Mesendoderm (in vitro differentiated cells): ENCODE measurements at regions not wholly inside any gene's neighbourhood (a gene's known extent, or its start where the extent isn't known, plus 50 kb on each side); places are given as distances from the start of the nearest gene placed in this dataset.

ENCODE experiments used
- DNase-seq: peaks from one replicate; pipeline ENCODE4 v3.0.0; 2013
- H2AK5ac ChIP-seq: 2 replicates; pipeline ENCODE4 v1.6.1; 2013; ENCODE audit warnings: low read length, inconsistent platforms
- H2BK120ac ChIP-seq: 2 replicates; pipeline ENCODE4 v1.6.1; 2013; ENCODE audit warnings: low read depth, mild to moderate bottlenecking, low read length, moderate library complexity, mixed read lengths
- H2BK15ac ChIP-seq: replicated peaks from 2 replicates; pipeline ENCODE4 v1.6.1; 2013; ENCODE audit warnings: low read depth, mild to moderate bottlenecking, moderate library complexity
- H2BK5ac ChIP-seq: 2 replicates; pipeline ENCODE4 v1.6.1; 2013; ENCODE audit warnings: low read length, inconsistent platforms
- H3K18ac ChIP-seq: 2 replicates; pipeline ENCODE4 v1.6.1; 2013; ENCODE audit warnings: mild to moderate bottlenecking, low read length, mixed read lengths
- H3K23ac ChIP-seq: one replicate; pipeline ENCODE4 v1.6.1; 2013; ENCODE audit warnings: low read length
- H3K27ac ChIP-seq: 2 replicates; pipeline ENCODE4 v1.5.1; 2013; ENCODE audit warnings: low read depth, mild to moderate bottlenecking, inconsistent platforms, low read length, moderate library complexity
- H3K27me3 ChIP-seq: 2 replicates; pipeline ENCODE4 v1.6.1; 2013; ENCODE audit warnings: low read length, control low read depth, mild to moderate bottlenecking, inconsistent platforms; ENCODE audit not compliant: insufficient read depth, poor library complexity
- H3K36me3 ChIP-seq: 2 replicates; pipeline ENCODE4 v1.6.1; 2013; ENCODE audit warnings: low read length, inconsistent platforms; ENCODE audit not compliant: control insufficient read depth, insufficient read depth
- H3K4ac ChIP-seq: one replicate; pipeline ENCODE4 v1.6.1; 2013; ENCODE audit warnings: low read depth, mild to moderate bottlenecking, low read length, moderate library complexity
- H3K4me1 ChIP-seq: 2 replicates; pipeline ENCODE4 v1.6.1; 2013; ENCODE audit warnings: low read depth, low read length, inconsistent platforms; ENCODE audit not compliant: control insufficient read depth
- H3K4me2 ChIP-seq: 2 replicates; pipeline ENCODE4 v1.6.1; 2013; ENCODE audit warnings: low read length
- H3K4me3 ChIP-seq: 2 replicates; pipeline ENCODE4 v1.5.1; 2013; ENCODE audit warnings: mild to moderate bottlenecking, low read length
- H3K56ac ChIP-seq: one replicate; pipeline ENCODE4 v1.6.1; 2013; ENCODE audit warnings: low read length
- H3K79me1 ChIP-seq: 2 replicates; pipeline ENCODE4 v1.6.1; 2013; ENCODE audit warnings: low read length, inconsistent platforms
- H3K79me2 ChIP-seq: 2 replicates; pipeline ENCODE4 v1.6.1; 2013; ENCODE audit warnings: mild to moderate bottlenecking, low read length; ENCODE audit not compliant: control insufficient read depth, insufficient read depth
- H3K9ac ChIP-seq: 2 replicates; pipeline ENCODE4 v1.6.1; 2013; ENCODE audit warnings: low read length, inconsistent platforms
- H4K5ac ChIP-seq: one replicate; pipeline ENCODE4 v1.6.1; 2013; ENCODE audit warnings: low read length
- H4K8ac ChIP-seq: one replicate; pipeline ENCODE4 v1.6.1; 2013; ENCODE audit warnings: low read depth, mild to moderate bottlenecking, control low read depth, low read length, moderate library complexity
- WGBS: extraction: QIAGEN DNeasy Blood & Tissue Kit; methylation state at CpG from one replicate; pipeline ENCODE4 v1.1.7; 2013; ENCODE audit warnings: low lambda C conversion rate, missing lambda C conversion rate; ENCODE audit not compliant: insufficient coverage; ENCODE audit errors: extremely low coverage; 5-methylcytosine and 5-hydroxymethylcytosine counted together

GRCh38 chr4:121519236-121519838 is 138.5 kb upstream of the QRFPR start:
- Histone ChIP-seq H3K4me1 (no peaks in the 10 kb centered on the region), H3K4me3 (no peak overlapping the region), H3K23ac (no peak overlapping the region), H3K56ac (no peak overlapping the region), H3K18ac (no peak overlapping the region), H3K79me2 (no peaks in the 10 kb centered on the region), H3K9ac (no peak overlapping the region), H3K4me2 (no peak overlapping the region), H3K36me3 (no peaks in the 10 kb centered on the region), H3K79me1 (no peaks in the 10 kb centered on the region), H2BK5ac (no peak overlapping the region), H3K27me3 (no peaks in the 10 kb centered on the region), H4K8ac (no peak overlapping the region), H2BK15ac (no peak overlapping the region), H3K27ac (no peak overlapping the region), H2BK120ac (no peak overlapping the region), H2AK5ac (no peak overlapping the region), H3K4ac (no peak overlapping the region), H4K5ac (no peak overlapping the region)
- WGBS: no CpG with 5 or more reads among the region's 6 CpGs
- DNase-seq: no peak

GRCh38 chr4:121517241-121517640 is 136.4 kb upstream of the QRFPR start:
- Histone ChIP-seq H3K56ac (no peak overlapping the region), H3K79me2 (no peaks in the 10 kb centered on the region), H3K27me3 (no peaks in the 10 kb centered on the region), H3K27ac (no peak overlapping the region), H3K4me2 (no peak overlapping the region), H3K4ac (no peak overlapping the region), H2BK15ac (no peak overlapping the region), H3K4me3 (no peak overlapping the region), H3K9ac (no peak overlapping the region), H4K5ac (no peak overlapping the region), H2BK5ac (no peak overlapping the region), H3K18ac (no peak overlapping the region), H3K79me1 (no peaks in the 10 kb centered on the region), H4K8ac (no peak overlapping the region), H3K36me3 (no peaks in the 10 kb centered on the region), H2AK5ac (no peak overlapping the region), H3K4me1 (no peaks in the 10 kb centered on the region), H3K23ac (no peak overlapping the region), H2BK120ac (no peak overlapping the region)
- DNase-seq: no peak
- no CpG with 5 or more reads among the region's 2 CpGs for WGBS

- Histone ChIP-seq H3K56ac (no peak overlapping the region), H2BK15ac (no peak overlapping the region), H3K79me2 (no peaks in the 10 kb centered on the region), H2AK5ac (no peak overlapping the region), H3K27me3 (no peaks in the 10 kb centered on the region), H4K8ac (no peak overlapping the region), H3K36me3 (no peaks in the 10 kb centered on the region), H3K4me1 (no peaks in the 10 kb centered on the region), H2BK5ac (no peak overlapping the region), H3K4me3 (no peak overlapping the region), H3K18ac (no peak overlapping the region), H3K4me2 (no peak overlapping the region), H3K27ac (no peak overlapping the region), H3K9ac (no peak overlapping the region), H3K23ac (no peak overlapping the region), H3K4ac (no peak overlapping the region), H4K5ac (no peak overlapping the region), H3K79me1 (no peaks in the 10 kb centered on the region), H2BK120ac (no peak overlapping the region)
- no CpG with 5 or more reads among the region's 10 CpGs for WGBS
- DNase-seq: peak; percentile 59
Observed at GRCh38 chr4:121514443-121514842, 133.6 kb upstream of the QRFPR start.

GRCh38 chr4:121510341-121510874 is 129.6 kb upstream of the QRFPR start:
- Histone ChIP-seq H2BK5ac (no peak overlapping the region), H2BK120ac (no peak overlapping the region), H2AK5ac (no peak overlapping the region), H3K4ac (no peak overlapping the region), H3K27me3 (no peaks in the 10 kb centered on the region), H3K56ac (no peak overlapping the region), H2BK15ac (no peak overlapping the region), H3K9ac (no peak overlapping the region), H3K4me1 (no peaks in the 10 kb centered on the region), H3K23ac (no peak overlapping the region), H3K4me3 (no peak overlapping the region), H3K27ac (no peak overlapping the region), H4K5ac (no peak overlapping the region), H3K36me3 (no peaks in the 10 kb centered on the region), H3K79me2 (no peaks in the 10 kb centered on the region), H3K4me2 (no peak overlapping the region), H3K18ac (no peak overlapping the region), H3K79me1 (no peaks in the 10 kb centered on the region), H4K8ac (no peak overlapping the region)
- DNase-seq: peak; percentile 68
- no CpG with 5 or more reads among the region's 2 CpGs for WGBS

- Histone ChIP-seq H3K4ac (no peak overlapping the region), H3K27me3 (no peaks in the 10 kb centered on the region), H3K4me2 (no peak overlapping the region), H4K5ac (no peak overlapping the region), H3K4me3 (no peak overlapping the region), H3K23ac (no peak overlapping the region), H3K9ac (no peak overlapping the region), H3K4me1 (no peaks in the 10 kb centered on the region), H4K8ac (no peak overlapping the region), H2BK5ac (no peak overlapping the region), H2AK5ac (no peak overlapping the region), H3K79me1 (no peaks in the 10 kb centered on the region), H2BK15ac (no peak overlapping the region), H3K18ac (no peak overlapping the region), H3K79me2 (no peaks in the 10 kb centered on the region), H3K56ac (no peak overlapping the region), H2BK120ac (no peak overlapping the region), H3K27ac (no peak overlapping the region), H3K36me3 (no peaks in the 10 kb centered on the region)
- DNase-seq: no peak
- no CpG with 5 or more reads among the region's 4 CpGs for WGBS
Observed at GRCh38 chr4:121485190-121485804, 104.5 kb upstream of the QRFPR start.
